Dedifferentiated amniotic fluid mesenchymal stem cell (primary cell): ENCODE measurements at regions not wholly inside any gene's neighbourhood (a gene's known extent, or its start where the extent isn't known, plus 50 kb on each side); places are given as distances from the start of the nearest gene placed in this dataset.
"Not testable (repeated sequence)": the region's sequence is repeated elsewhere in the genome, so short reads cannot be mapped to it uniquely, and the experiment has no call there.

Experiments used
- DNase-seq: peaks from one replicate; pipeline ENCODE4 v3.0.0-alpha.2; 2016; ENCODE audit errors: extremely low spot score

DNA sequence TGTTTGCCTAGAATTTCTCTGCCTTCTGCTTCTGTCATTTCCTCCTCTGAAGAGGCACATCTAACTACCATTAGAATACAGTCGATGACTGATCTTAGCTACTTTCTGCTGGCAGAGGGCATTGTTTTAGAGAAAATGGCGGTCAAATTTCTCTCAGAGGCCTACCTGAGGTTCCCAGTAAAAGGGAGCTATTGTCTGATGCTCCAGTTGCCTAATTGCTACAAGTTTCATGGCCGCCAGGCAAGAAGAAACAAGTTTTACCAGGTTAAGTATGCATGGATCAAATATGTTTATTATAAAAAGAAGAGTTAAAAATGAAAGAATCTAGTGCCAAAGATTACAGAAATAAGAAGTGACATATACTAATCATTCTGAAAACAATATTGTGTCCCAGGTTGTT lies 416.6 kb downstream of the DSC3 start:
- DNase-seq, result no peak

GRCh38 chr18:30623401-30624065 lies 419.0 kb downstream of the DSC3 start:
- DNase-seq, result no peak

DNA sequence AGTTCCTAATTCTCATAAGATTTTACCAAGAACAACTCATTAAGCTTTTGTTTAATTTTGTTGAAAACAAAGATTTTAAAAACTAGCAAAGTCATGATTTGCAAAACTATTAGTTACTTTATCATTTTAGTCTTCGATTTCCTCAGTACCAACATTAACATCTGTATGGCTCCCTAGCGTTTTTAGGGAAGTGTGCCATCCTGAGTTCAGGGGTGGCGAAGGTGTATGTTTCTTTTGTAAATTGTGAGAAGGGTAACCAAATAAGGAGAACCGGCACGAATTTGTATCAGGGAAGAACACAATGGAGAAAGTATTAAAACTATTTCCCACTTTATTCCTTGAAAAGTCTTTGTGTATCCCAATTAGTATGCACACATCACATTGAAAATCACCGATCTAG lies 419.9 kb downstream of the DSC3 start:
- no peak for DNase-seq

DNA sequence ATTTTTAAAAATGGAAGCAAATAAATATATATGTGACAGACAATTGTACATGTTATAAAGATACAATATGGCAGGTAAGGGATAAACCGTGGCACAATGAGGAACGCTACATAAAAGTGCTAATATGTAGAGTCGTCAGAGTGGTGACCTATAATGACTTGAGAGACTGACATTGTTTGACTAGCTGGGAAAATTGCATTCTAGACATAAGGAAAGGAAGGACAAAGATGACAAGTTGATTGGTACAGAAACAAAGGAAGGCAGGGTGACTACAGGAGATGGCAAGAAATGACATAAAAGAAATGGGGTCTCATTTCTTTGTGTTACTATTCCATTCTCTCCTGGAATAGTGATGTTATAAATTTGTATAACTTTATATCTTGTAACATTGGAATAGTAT lies 420.4 kb downstream of the DSC3 start:
- DNase-seq, result no peak

DNA sequence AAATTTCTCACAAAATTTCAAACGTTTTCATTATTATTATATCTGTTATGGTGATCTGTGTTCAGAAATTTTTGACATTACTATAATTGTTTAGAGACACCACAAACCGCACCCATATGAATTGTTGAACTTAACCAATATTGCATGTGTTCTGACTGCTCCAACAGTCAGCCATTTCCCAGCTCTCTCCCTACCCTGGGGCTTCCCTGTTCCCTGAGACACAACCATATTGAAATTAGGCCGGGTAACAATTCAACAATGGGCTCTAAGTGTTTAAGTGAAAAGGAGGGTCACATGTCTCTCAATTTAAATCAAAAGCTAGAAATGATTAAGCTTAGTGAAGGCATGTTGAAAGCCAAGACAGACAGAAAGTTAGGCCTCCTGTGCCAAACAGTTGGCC lies 424.0 kb downstream of the DSC3 start:
- DNase-seq, result no peak

GRCh38 chr18:30616414-30616813 lies 426.1 kb downstream of the DSC3 start:
- no peak for DNase-seq

DNA sequence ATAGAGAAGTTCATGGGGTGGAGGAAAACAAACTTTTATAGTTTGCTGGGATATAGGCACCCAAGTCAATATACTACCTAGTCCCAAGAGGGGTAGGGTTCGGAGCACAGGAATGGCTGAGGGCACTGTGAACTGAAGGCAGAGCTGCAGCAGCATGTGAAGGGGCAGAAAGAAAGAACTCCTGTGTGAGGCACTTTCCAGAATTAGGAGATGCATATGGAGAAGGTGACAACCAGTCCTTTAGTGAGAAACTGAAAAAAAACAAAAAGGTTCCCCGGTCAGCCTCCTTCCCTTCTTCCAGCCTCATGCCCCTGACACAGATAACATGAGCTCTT lies 429.1 kb downstream of the DSC3 start:
- DNase-seq, result no peak

DNA sequence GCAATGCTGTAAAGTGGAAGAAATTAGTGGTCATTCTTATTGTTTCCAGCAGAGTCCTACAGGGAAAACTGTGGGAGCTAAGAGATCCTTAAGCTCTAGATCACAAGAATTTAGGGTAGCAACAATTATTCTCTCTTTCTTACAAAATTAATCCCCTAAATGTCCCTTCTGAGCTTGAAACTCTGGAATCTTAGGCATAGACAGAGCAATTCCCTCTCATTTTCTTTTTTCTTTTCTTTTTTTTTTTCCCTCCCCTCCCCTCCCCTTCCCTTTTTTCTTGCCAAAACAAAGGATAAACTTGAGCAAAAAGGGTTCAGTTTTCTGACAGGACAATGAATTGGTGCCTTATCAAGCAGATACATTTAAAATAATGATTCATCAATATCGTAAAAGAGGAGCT lies 441.0 kb downstream of the DSC3 start:
- DNase-seq, result no peak

DNA sequence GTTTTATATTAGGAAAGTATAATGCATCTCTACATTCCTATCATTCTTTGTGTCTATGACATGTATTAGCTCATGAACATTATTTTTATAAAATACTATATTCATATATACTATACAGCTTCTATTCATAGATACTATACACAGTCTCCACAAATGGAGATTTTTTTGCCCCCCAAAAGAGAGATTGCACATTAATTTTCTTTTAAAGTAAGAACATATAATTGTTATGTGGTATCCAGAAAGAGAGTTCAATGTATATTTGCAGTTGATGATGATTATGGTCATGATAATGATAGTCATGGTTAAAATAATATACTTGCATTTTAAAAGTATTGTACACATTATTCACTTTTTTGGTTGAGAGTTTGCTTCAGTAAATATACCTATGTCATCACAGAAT lies 445.3 kb downstream of the DSC3 start:
- no peak for DNase-seq

DNA sequence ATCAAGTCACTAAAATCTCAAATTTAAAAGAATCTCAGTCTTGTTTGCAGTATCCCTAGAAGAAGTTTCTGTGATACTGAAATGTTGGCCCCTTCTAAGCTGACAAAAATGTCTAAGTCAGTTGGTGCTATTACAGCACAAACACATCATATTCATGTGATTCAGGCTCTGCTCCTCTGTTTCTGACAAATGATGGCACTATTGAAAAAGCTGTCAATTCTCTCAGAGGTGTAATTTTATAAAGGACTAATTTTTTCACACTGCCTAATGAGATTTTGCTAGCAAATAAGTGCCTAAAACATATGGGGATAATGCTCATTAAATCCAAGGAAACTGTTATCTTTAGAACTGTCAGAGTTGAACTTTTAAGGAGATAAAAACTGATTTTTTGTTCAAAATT lies 445.9 kb downstream of the DSC3 start:
- no peak for DNase-seq

DNA sequence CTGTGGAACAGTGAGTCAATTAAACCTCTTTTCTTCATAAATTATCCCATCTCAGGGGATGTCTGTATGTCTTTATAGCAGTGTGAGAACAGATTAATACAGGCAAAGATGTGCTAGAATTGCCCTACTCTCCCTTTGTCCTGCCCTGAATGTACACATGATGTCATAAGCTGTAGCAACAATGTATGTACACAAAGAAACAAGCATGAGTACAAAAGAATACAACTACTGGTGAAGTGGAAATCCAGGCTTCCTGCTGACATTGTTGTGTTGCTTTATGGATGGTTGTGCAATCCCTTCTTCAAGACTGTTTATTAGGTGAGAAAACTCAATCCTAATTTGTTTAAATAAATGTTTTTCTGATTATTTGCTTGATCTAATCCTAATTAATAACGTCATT lies 446.6 kb downstream of the DSC3 start:
- no peak for DNase-seq

DNA sequence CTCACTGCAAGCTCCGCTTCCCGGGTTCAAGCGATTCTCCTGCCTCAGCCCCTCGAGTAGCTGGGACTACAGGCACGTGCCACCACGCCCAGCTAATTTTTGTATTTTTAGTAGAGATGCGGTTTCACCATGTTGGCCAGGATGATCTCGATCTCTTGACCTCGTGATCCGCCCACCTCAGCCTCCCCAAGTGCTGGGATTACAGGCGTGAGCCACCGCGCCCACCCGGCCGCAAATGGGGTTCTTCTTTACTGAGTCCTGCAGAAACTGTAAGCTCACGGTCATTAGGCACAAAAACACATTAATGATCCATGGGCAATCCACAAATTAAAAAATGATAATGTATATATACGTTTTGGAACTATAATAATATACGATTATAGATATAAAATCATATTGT lies 447.6 kb downstream of the DSC3 start:
- not testable (repeated sequence) for DNase-seq

DNA sequence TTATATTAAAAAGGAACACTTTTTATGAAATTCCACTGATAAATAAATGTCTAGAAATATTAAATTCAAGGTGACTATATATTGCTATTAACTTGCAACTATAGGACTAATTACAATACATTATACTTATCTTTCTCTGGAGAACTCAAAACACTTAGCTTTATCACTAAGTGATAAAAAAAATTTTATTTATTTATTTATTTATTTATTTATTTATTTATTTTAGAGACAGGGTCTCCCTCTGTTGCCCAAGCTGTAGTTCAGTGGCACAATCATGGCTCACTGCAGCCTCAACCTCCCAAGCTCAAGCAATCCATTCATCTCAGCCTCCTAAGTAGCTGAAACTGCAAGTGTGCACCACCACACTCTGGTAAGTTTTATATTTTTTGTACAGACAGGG lies 451.1 kb downstream of the DSC3 start:
- no peak for DNase-seq

- no peak for DNase-seq
These were observed 453.8 kb downstream of the DSC3 start for GRCh38 chr18:30588673-30589164.

DNA sequence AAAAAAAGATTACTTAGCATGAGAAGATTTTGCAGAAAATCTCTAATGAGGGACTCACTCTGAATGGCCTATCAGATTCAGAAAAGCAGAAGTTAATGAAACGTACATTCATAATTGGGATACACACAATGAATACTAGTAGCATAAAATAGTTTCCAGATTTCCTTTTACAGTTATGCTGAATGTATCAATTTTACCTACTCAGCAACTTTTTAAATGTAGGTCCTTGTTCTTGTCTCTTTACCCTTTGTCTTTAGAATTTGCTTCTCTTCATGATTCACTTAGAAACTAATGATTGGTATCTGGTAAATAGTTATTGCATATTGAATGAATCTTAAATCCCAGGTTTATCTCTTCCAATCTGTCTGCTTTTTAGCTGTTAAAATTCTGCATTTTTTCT lies 458.8 kb downstream of the DSC3 start:
- DNase-seq, result no peak

- no peak for DNase-seq
These were observed 460.5 kb downstream of the DSC3 start for GRCh38 chr18:30582078-30582477.

- no peak for DNase-seq
These were observed 463.8 kb downstream of the DSC3 start for GRCh38 chr18:30578707-30579106.

DNA sequence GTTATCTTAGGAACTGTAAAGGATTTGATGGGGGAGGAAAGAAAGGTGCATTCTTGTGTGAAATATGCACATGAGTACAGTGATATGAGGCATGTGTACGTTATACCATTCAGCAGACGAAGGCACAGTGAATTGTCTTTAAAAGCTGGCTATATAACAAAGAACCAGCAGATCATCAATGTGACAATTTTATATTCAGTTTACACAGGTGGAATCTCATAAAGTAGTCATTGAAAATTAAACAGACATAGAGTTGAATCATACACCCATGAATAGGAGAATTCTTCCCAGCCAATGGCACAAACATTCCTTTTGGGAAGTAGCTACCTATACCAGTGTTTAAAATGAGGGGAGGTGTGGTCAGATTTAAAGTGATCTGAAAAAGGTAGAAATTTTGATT lies 470.3 kb downstream of the DSC3 start:
- no peak for DNase-seq

- no peak for DNase-seq
These were observed 474.2 kb downstream of the DSC3 start for GRCh38 chr18:30568333-30568732.

GRCh38 chr18:30566877-30567276 lies 475.7 kb downstream of the DSC3 start:
- no peak for DNase-seq

DNA sequence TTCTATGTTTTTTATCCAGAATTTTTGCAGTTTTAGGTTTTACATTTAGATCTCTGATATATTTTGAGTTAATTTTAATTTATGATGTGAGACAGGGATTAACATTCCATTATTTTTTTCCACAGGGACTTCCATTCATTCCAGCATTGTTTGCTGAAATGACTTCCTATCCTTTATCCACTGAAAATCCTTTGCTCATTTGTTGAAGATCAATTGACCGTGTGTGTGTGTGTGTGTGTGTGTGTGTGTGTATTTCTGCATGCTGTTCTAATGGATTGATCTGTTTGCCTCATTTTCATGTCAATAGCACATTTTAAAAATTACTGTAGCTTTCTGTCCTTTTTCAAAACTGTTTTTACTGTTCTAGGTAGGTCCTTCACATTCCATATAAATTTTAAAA lies 480.3 kb downstream of the DSC3 start:
- DNase-seq, result no peak

- DNase-seq, result no peak
These were observed 486.4 kb downstream of the DSC3 start for GRCh38 chr18:30556112-30556511.

- no peak for DNase-seq
These were observed 497.1 kb downstream of the DSC3 start for GRCh38 chr18:30545393-30545792.

DNA sequence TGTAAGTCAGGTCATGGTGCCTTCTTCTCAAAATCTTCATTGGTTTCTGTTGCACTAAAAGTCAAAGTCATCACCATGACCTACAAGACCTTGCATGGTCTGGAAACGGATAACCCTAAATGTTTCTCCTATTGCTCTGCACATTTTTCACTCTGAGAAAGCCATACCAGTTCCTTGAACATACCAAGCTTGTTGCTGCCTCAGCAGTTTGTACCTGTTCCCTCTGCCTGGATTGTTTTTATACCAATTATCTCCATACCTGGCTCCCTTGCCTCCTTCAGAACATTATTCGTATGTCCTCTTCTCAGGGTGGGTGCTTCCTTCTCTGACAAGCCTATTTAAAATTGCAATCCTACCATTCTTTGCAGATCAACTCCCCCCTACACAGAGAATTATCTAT lies 498.4 kb downstream of the DSC3 start:
- no peak for DNase-seq
